CD4-positive, alpha-beta T cell (primary cell): ENCODE measurements at regions not wholly inside any gene's neighbourhood (a gene's known extent, or its start where the extent isn't known, plus 50 kb on each side); places are given as distances from the start of the nearest gene placed in this dataset.

ENCODE experiments used
- ATAC-seq: fragments of 200-7000 bp; cut with Tn5 transposase; one replicate; pipeline ENCODE4 v1.10.0; 2022; ENCODE audit warnings: mild to moderate bottlenecking; ENCODE audit not compliant: poor library complexity
- CTCF ChIA-PET: fragments of 350-600 bp; sonication (Branson Sonifier 250); formaldehyde crosslinking; loops from one replicate; lab custom pipeline; 2021; ENCODE audit warnings: antibody characterized with exemption, inconsistent platforms; lab: Charles Lee
- POLR2A ChIA-PET: fragments of 350-600 bp; sonication (Branson Sonifier 250); formaldehyde crosslinking; loops from one replicate; lab custom pipeline; 2021; ENCODE audit warnings: antibody characterized with exemption, inconsistent platforms; lab: Charles Lee
- DNase-seq, 14 experiments: peaks; one replicate each; pipeline ENCODE4 v3.0.0-alpha.2; 2013 to 2020; ENCODE audit warnings: mixed read lengths in 2 of 14
- H3K27ac ChIP-seq, 2 donors: one replicate each; pipeline versions ENCODE4 v1.5.1 to v1.7.0; 2013; ENCODE audit warnings: low read length in 2 of 2, low read depth in 1 of 2, mild to moderate bottlenecking in 1 of 2
- H3K27me3 ChIP-seq, 2 experiments: 1 replicate in 1 of 2; 2 replicates in 1 of 2; pipeline versions ENCODE4 v1.6.1 to v1.7.0; 2013; ENCODE audit warnings: low read length in 2 of 2, control low read depth in 1 of 2, mild to moderate bottlenecking in 1 of 2, moderate library complexity in 1 of 2; ENCODE audit not compliant: insufficient read depth in 2 of 2, control insufficient read depth in 1 of 2
- H3K36me3 ChIP-seq: one replicate; pipeline ENCODE4 v1.6.1; 2013; ENCODE audit warnings: low read length, control low read depth; ENCODE audit not compliant: insufficient read depth
- H3K4me1 ChIP-seq: one replicate; pipeline ENCODE4 v1.6.1; 2013; ENCODE audit warnings: low read length, control low read depth; ENCODE audit not compliant: insufficient read depth
- H3K4me3 ChIP-seq: one replicate; pipeline ENCODE4 v1.5.1; 2013; ENCODE audit warnings: mild to moderate bottlenecking, low read length, moderate library complexity
- H3K9me3 ChIP-seq, 2 experiments: 1 replicate in 1 of 2; 2 replicates in 1 of 2; pipeline versions ENCODE4 v1.6.1 to v1.7.0; 2013; ENCODE audit warnings: low read length in 2 of 2, mild to moderate bottlenecking in 2 of 2, control low read depth in 1 of 2, moderate library complexity in 1 of 2; ENCODE audit not compliant: control insufficient read depth in 1 of 2, insufficient read depth in 1 of 2
- H3K27ac Mint-ChIP-seq: one replicate; pipeline ENCODE4 v1.8.0; 2020; ENCODE audit warnings: mixed read lengths
- H3K27me3 Mint-ChIP-seq: one replicate; pipeline ENCODE4 v1.8.0; 2021; ENCODE audit warnings: mixed read lengths
- H3K36me3 Mint-ChIP-seq: one replicate; pipeline ENCODE4 v1.8.0; 2021; ENCODE audit warnings: low read depth, mixed read lengths
- H3K4me1 Mint-ChIP-seq: one replicate; pipeline ENCODE4 v1.8.0; 2021; ENCODE audit warnings: low read depth, mixed read lengths
- H3K4me3 Mint-ChIP-seq: one replicate; pipeline ENCODE4 v1.8.0; 2020; ENCODE audit warnings: mild to moderate bottlenecking, mixed read lengths
- H3K9me3 Mint-ChIP-seq: one replicate; pipeline ENCODE4 v1.8.0; 2020; ENCODE audit warnings: mixed read lengths
- CTCF ChIP-seq: fragments of 200-600 bp; IDR thresholded peaks from one replicate; pipeline ENCODE4 v1.8.0; 2022; ENCODE audit warnings: antibody characterized with exemption, mild to moderate bottlenecking
- intact Hi-C, 2 experiments: fragments of 100-400 bp; cut with DNase I in 1 of 2; cut with micrococcal nuclease in 1 of 2; formaldehyde crosslinking; loops; one replicate each; pipeline versions ENCODE4 v1.15.1 to v1.9.0; 2023 to 2025; cut with DNase I, micrococcal nuclease

GRCh38 chr16:58948244-58948643, 214.1 kb upstream of the GOT2 start:
- intact Hi-C loops: no loop called here
- Histone ChIP-seq H3K4me1 (no peaks in the 10 kb centered on the region), H3K27me3 (no peaks in the 10 kb centered on the region), H3K4me3 (no peak overlapping the region), H3K36me3 (no peaks in the 10 kb centered on the region), H3K27ac (no peak overlapping the region), H3K9me3 (peaks cover 0 to 7% of the 10 kb centered on the region in 2 experiments)
- ATAC-seq: no peak
- no peak overlapping the region for H3K27ac Mint-ChIP-seq
- no peak overlapping the region for H3K4me3 Mint-ChIP-seq
- TF ChIP-seq CTCF: no peak
- no peaks in the 10 kb centered on the region for H3K4me1 Mint-ChIP-seq
- CTCF ChIA-PET: no interaction called here
- H3K27me3 Mint-ChIP-seq: peaks cover 4% of the 10 kb centered on the region
- H3K9me3 Mint-ChIP-seq: peaks cover 8% of the 10 kb centered on the region
- H3K36me3 Mint-ChIP-seq: no peaks in the 10 kb centered on the region
- no peak for DNase-seq
- POLR2A ChIA-PET: no interaction called here

- Histone ChIP-seq H3K27ac (no peak overlapping the region), H3K4me1 (no peaks in the 10 kb centered on the region), H3K9me3 (no peaks in the 10 kb centered on the region), H3K36me3 (no peaks in the 10 kb centered on the region), H3K27me3 (no peaks in the 10 kb centered on the region), H3K4me3 (no peak overlapping the region)
- no peak overlapping the region for H3K27ac Mint-ChIP-seq
- no peak for ATAC-seq
- H3K36me3 Mint-ChIP-seq: no peaks in the 10 kb centered on the region
- H3K9me3 Mint-ChIP-seq: peaks cover 2% of the 10 kb centered on the region
- ChIA-PET CTCF (no interaction called here), POLR2A (no interaction called here)
- intact Hi-C loops: no loop called here
- TF ChIP-seq CTCF: no peak
- DNase-seq: no peak
- no peak overlapping the region for H3K4me3 Mint-ChIP-seq
- no peaks in the 10 kb centered on the region for H3K4me1 Mint-ChIP-seq
- H3K27me3 Mint-ChIP-seq: no peaks in the 10 kb centered on the region
These were observed 206.5 kb upstream of the GOT2 start for GRCh38 chr16:58940609-58941008.

GRCh38 chr16:58938811-58939210, 204.7 kb upstream of the GOT2 start:
- Histone ChIP-seq H3K27ac (no peak overlapping the region), H3K4me3 (no peak overlapping the region), H3K27me3 (no peaks in the 10 kb centered on the region), H3K36me3 (no peaks in the 10 kb centered on the region), H3K4me1 (no peaks in the 10 kb centered on the region), H3K9me3 (no peaks in the 10 kb centered on the region)
- Mint-ChIP-seq H3K4me1 (no peaks in the 10 kb centered on the region), H3K36me3 (no peaks in the 10 kb centered on the region), H3K9me3 (peaks cover 4% of the 10 kb centered on the region), H3K27ac (no peak overlapping the region), H3K27me3 (no peaks in the 10 kb centered on the region), H3K4me3 (no peak overlapping the region)
- DNase-seq: no peak
- ChIA-PET CTCF (no interaction called here), POLR2A (no interaction called here)
- intact Hi-C loops: no loop called here
- ATAC-seq: no peak
- TF ChIP-seq CTCF: no peak
